AG09309 (cell line): ENCODE measurements at regions not wholly inside any gene's neighbourhood (a gene's known extent, or its start where the extent isn't known, plus 50 kb on each side); places are given as distances from the start of the nearest gene placed in this dataset.
"Not testable (repeated sequence)": the region's sequence is repeated elsewhere in the genome, so short reads cannot be mapped to it uniquely, and the experiment has no call there.

Experiments
- DNase-seq: peaks from one replicate; pipeline ENCODE4 v3.0.0-alpha.2; 2010; ENCODE audit warnings: low read depth
- H3K4me3 ChIP-seq: 2 replicates; pipeline ENCODE4 v1.5.1; 2011; ENCODE audit warnings: mild to moderate bottlenecking, low read depth, low read length, moderate library complexity; ENCODE audit not compliant: control insufficient read depth
- TF ChIP-seq, protein P1 (sequence below): IDR thresholded peaks from 2 replicates; pipeline ENCODE4 v1.5.1; 2011; ENCODE audit warnings: mild to moderate bottlenecking, low read depth, low read length, inconsistent platforms; ENCODE audit not compliant: insufficient read depth, control insufficient read depth; ENCODE audit errors: missing control alignments

DNA sequence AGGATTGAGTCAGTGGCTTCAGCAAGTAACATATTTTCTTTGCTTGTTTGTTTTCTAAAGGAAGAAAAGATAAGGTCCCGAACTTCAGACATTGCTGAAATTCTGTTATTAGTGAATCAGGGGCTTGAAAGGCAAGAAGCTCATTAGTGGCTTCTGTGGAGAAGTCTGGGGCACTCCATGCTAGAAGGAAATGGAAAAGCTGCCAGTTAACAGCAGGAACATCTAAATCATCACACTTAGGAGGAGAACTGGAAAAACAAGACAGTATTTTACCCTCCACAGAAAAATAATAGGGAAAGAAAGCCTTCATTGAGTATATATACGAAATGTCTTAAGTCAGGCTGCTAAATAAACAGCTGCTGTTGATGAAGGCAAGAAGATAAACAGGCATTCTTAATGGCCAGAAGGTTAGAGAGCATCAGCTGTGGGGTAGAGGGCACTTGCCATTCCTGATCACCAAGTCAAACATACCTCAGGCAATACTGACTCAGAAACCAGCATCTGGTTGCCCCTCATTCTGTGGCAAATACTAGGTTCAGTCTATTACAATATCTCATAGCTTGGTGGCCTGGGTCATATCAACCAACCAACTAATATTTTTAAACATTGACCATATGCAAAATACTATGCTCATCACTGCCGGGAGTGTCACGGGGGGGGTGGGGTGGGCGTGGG, 143.2 kb upstream of the TENT5A start:
- DNase-seq: peak; percentile 85
- no peak overlapping the region for H3K4me3 ChIP-seq
- TF ChIP-seq, protein P1, sequence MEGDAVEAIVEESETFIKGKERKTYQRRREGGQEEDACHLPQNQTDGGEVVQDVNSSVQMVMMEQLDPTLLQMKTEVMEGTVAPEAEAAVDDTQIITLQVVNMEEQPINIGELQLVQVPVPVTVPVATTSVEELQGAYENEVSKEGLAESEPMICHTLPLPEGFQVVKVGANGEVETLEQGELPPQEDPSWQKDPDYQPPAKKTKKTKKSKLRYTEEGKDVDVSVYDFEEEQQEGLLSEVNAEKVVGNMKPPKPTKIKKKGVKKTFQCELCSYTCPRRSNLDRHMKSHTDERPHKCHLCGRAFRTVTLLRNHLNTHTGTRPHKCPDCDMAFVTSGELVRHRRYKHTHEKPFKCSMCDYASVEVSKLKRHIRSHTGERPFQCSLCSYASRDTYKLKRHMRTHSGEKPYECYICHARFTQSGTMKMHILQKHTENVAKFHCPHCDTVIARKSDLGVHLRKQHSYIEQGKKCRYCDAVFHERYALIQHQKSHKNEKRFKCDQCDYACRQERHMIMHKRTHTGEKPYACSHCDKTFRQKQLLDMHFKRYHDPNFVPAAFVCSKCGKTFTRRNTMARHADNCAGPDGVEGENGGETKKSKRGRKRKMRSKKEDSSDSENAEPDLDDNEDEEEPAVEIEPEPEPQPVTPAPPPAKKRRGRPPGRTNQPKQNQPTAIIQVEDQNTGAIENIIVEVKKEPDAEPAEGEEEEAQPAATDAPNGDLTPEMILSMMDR: no peak

DNA sequence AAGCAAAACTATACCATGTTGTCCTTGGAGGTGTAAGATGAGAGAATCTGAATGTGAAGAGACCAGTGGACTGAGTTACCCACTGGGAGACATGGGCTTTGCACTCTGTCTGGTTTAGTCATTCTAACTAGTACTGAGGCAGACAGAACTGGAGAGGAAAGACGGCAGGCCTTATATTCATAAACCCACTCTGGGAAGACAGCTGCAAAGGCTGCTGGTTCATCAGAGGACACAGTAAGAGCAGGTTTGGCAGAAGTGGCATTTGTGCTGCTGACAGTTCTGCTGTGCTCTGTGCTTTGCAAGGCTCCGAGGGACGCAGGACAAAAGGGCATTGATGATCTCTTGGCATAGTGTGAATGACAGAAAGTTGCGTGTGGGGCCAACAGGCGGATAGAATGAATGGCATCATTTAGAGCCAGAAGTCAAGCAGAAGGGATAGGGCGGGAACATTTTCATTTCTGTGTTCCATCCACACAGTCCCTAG, 142.3 kb upstream of the TENT5A start:
- no peak for DNase-seq
- no peak overlapping the region for H3K4me3 ChIP-seq

DNA sequence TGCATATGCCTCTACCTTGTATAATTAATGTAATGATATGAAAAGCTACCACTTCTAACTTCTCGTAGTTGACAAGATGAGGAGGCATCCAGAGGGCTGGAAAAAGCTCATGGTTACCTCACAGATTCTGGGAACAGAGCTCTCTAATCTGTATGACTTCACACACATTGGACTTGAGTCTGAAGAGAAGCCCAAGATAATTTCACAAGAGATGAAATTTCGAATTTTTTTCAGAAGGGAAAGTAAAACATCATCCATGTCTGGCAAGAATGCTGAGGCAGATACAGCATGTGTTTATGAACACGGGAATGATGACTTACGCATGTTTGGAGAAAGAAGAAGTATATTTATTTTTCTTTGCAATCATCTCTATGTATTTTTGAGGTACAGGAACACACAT, 141.8 kb upstream of the TENT5A start:
- TF ChIP-seq, protein P1: no peak
- DNase-seq: peak; percentile 56
- H3K4me3 ChIP-seq: no peak overlapping the region

More for the DNA sequence above, 142.3 kb upstream of the TENT5A start:
- TF ChIP-seq, protein P1: no peak

DNA sequence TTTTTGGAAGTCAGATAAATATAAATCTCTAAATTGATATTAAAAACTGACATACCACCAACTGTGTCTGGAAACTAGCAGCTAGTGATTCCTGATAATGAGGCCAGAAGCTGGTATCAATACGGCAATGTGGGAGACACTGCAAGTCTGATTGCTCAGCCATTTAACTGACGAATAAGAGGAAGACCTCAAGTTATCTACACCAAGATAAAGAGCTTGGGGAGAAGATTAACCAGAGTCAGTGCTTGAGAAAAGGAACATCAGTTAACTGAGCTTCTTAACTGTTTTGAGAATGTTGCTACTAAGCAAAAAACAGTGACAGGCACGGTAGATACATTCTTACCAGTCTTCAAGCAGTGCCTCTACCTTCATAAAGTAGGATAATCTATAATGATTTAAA, 140.4 kb upstream of the TENT5A start:
- no peak overlapping the region for H3K4me3 ChIP-seq
- DNase-seq: no peak
- TF ChIP-seq, protein P1: no peak

DNA sequence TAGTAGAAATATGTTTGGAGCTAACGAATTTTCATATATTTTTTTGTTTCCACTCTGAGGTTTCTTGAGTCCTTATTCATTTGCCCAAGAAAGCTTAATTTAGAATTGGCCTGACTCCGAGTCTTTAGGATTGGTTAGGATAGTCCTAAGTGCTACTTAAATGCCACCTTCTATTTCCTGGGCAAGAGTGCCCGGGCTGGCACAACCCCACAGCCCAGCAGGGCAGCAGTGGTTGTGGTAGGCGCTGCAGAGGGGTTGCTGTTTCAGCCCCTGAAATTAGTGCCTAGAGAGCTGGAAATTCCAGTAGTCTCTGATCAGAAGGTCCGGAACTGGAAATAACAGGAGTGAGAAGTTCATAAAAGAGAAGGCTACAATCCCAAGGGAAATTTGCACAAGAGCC, 139.4 kb upstream of the TENT5A start:
- no peak for DNase-seq
- TF ChIP-seq, protein P1: no peak
- H3K4me3 ChIP-seq: no peak overlapping the region

DNA sequence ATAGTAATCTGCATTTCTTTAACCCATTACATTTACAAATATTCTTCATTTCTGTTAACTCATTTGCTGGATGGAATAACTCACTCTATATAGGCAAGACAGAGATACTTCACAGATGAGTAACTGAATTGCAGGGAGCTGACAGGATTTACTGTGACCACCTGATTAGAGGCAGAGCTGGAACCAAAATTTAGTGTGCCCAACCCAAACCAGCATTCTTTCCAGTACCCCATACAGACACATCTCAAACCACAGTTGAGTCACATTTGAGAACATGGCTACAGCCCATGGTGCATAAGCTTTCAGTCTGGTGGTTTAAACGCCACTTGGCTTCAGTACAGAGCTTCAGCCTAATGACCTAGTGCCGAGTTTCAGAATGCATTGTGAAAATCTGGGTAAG, 138.4 kb upstream of the TENT5A start:
- peak; percentile 89 for DNase-seq
- H3K4me3 ChIP-seq: no peak overlapping the region
- TF ChIP-seq, protein P1: no peak

DNA sequence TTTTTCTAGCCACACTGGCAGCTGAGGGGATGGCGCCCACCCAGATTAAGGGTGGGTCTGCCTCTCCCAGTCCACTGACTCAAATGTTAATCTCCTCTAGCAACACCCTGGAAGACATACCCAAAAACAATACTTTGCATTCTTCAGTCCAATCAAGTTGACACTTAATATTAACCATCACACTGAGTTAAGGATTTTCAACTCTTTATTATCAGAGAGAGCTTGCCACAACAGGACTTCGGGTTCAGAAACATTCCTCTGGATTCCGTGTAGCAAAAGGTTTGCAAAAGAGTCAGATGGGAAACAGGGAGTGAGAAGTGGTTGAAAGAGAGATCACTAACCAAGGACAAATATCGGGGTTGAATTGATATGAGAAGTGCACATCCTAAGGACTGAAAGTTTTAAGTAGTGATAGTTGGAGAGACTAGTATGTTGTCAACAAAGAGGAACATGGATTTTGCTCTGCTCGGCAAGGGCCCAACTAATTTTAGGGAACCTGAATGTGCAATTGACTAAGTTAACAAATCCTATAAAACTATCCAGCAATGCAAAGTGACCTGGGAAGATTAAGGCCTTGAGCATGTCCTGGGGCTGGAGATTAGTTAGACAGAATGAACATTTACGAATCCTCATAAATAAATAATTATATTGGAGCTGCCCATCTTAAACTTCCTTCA, 137.0 kb upstream of the TENT5A start:
- H3K4me3 ChIP-seq: no peak overlapping the region
- no peak for DNase-seq
- TF ChIP-seq, protein P1: no peak

DNA sequence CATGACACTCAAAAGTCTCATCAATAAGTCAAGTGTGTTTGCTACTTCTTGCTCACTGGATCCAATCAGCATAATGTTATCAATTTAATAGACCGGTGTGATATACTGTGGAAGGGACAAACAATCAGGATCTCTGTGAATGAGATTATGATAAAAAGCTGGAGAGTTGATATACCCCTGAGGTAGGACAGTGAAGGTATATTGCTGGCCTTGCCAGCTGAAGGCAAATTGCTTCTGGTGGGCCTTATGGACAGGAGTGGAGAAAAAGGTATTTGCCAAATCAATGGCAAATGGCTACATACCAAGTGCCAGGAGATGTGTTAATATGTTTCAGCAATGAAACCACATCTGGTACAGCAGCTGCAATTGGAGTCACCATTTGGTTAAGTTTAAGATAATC, 134.4 kb upstream of the TENT5A start:
- not testable (repeated sequence) for H3K4me3 ChIP-seq, DNase-seq
